GM12891 (cell line): ENCODE measurements at regions not wholly inside any gene's neighbourhood (a gene's known extent, or its start where the extent isn't known, plus 50 kb on each side); places are given as distances from the start of the nearest gene placed in this dataset.
"Not testable (repeated sequence)": the region's sequence is repeated elsewhere in the genome, so short reads cannot be mapped to it uniquely, and the experiment has no call there.

Experiments used
- POLR2A ChIP-seq: IDR thresholded peaks from 2 replicates; pipeline ENCODE4 v1.6.1; 2011; ENCODE audit warnings: low read depth, low read length, control low read depth
- POLR2AphosphoS5 ChIP-seq: IDR thresholded peaks from 2 replicates; pipeline ENCODE4 v1.6.1; 2011; ENCODE audit warnings: low read depth, low read length, control low read depth
- POU2F2 ChIP-seq: IDR thresholded peaks from 2 replicates; pipeline ENCODE4 v1.6.1; 2011; ENCODE audit warnings: low read depth, mild to moderate bottlenecking, control low read depth, low read length, moderate library complexity
- SPI1 ChIP-seq: IDR thresholded peaks from 2 replicates; pipeline ENCODE4 v1.6.1; 2011; ENCODE audit warnings: low read depth, low read length, control low read depth

DNA sequence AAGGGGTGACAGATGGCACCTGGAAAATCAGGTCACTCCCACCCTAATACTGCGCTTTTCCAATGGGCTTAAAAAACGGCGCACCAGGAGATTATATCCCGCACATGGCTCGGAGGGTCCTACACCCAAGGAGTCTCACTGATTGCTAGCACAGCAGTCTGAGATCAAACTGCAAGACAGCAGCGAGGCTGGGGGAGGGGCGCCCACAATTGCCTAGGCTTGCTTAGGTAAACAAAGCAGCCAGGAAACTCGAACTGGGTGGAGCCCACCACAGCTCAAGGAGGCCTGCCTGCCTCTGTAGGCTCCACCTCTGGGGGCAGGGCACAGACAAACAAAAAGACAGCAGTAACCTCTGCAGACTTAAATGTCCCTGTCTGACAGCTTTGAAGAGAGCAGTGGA, 205.7 kb upstream of the HTR1E start:
- TF ChIP-seq POLR2AphosphoS5, POLR2A, POU2F2, SPI1: not testable (repeated sequence)
